Keratinocyte (primary cell): ENCODE measurements at regions not wholly inside any gene's neighbourhood (a gene's known extent, or its start where the extent isn't known, plus 50 kb on each side); places are given as distances from the start of the nearest gene placed in this dataset.
"Not testable (repeated sequence)": the region's sequence is repeated elsewhere in the genome, so short reads cannot be mapped to it uniquely, and the experiment has no call there.

Experiments used
- DNase-seq: peaks from one replicate; pipeline ENCODE4 v3.0.0-alpha.2; 2011; ENCODE audit warnings: low read depth, missing footprints, low spot score
- FAIRE-seq: peaks from 2 replicates; lab custom pipeline; 2011; peaks lifted over from hg19 to GRCh38; lab: Jason Lieb, UNC
- H2AFZ ChIP-seq: 2 replicates; pipeline ENCODE4 v1.6.0; 2012; ENCODE audit warnings: low read length, control low read depth, inconsistent platforms; ENCODE audit not compliant: control insufficient read depth
- H3K27ac ChIP-seq: 2 replicates; pipeline ENCODE4 v1.5.1; 2011; ENCODE audit warnings: low read length; ENCODE audit not compliant: control insufficient read depth, insufficient read depth
- H3K27me3 ChIP-seq: 3 replicates; pipeline ENCODE4 v1.6.0; 2011; ENCODE audit warnings: low read length; ENCODE audit not compliant: control insufficient read depth, insufficient read depth; ENCODE audit errors: extremely low read depth
- H3K36me3 ChIP-seq, 2 experiments: 2 replicates in 1 of 2; 3 replicates in 1 of 2; pipeline ENCODE4 v1.5.1; 2011; ENCODE audit warnings: low read length in 2 of 2, mild to moderate bottlenecking in 1 of 2; ENCODE audit not compliant: control insufficient read depth in 2 of 2, insufficient read depth in 2 of 2; ENCODE audit errors: extremely low read depth in 1 of 2
- H3K4me1 ChIP-seq: 3 replicates; pipeline ENCODE4 v1.5.1; 2011; ENCODE audit warnings: low read length; ENCODE audit not compliant: control insufficient read depth, insufficient read depth; ENCODE audit errors: extremely low read depth
- H3K4me2 ChIP-seq: 3 replicates; pipeline ENCODE4 v1.6.0; 2011; ENCODE audit warnings: low read depth, low read length; ENCODE audit not compliant: control insufficient read depth, insufficient read depth; ENCODE audit errors: extremely low read depth
- H3K4me3 ChIP-seq, 3 experiments: fragments of 200-600 bp in 1 of 3; sonication (generic) in 1 of 3; 2 replicates in 2 of 3; 3 replicates in 1 of 3; pipeline ENCODE4 v1.5.1; 2011 to 2016; ENCODE audit warnings: low read length in 3 of 3, mild to moderate bottlenecking in 3 of 3, control low read depth in 2 of 3, inconsistent platforms in 1 of 3, low read depth in 1 of 3, mixed read lengths in 1 of 3, mixed run types in 1 of 3, moderate library complexity in 1 of 3; ENCODE audit not compliant: control insufficient read depth in 2 of 3, insufficient read depth in 2 of 3; ENCODE audit errors: extremely low read depth in 1 of 3
- H3K79me2 ChIP-seq: 2 replicates; pipeline ENCODE4 v1.6.0; 2012; ENCODE audit warnings: low read length; ENCODE audit not compliant: control insufficient read depth, insufficient read depth
- H3K9ac ChIP-seq: 3 replicates; pipeline ENCODE4 v1.6.0; 2011; ENCODE audit warnings: low read length; ENCODE audit not compliant: control insufficient read depth, insufficient read depth; ENCODE audit errors: extremely low read depth
- H3K9me1 ChIP-seq: 3 replicates; pipeline ENCODE4 v1.6.0; 2011; ENCODE audit warnings: low read length; ENCODE audit not compliant: control insufficient read depth, insufficient read depth; ENCODE audit errors: extremely low read depth
- H3K9me3 ChIP-seq: 2 replicates; pipeline ENCODE4 v1.5.1; 2012; ENCODE audit warnings: low read depth, low read length; ENCODE audit not compliant: control insufficient read depth
- H4K20me1 ChIP-seq: 3 replicates; pipeline ENCODE4 v1.6.0; 2011; ENCODE audit warnings: low read length; ENCODE audit not compliant: control insufficient read depth, insufficient read depth; ENCODE audit errors: extremely low read depth
- CTCF ChIP-seq, 3 experiments: IDR thresholded peaks in 1 of 3; conservative IDR thresholded peaks in 1 of 3; optimal IDR thresholded peaks in 1 of 3; 2 replicates in 2 of 3; 3 replicates in 1 of 3; pipeline versions ENCODE3 to v1.5.1; 2011; ENCODE audit warnings: low read length in 3 of 3, mild to moderate bottlenecking in 3 of 3, moderate library complexity in 2 of 3, control low read depth in 1 of 3, inconsistent platforms in 1 of 3; ENCODE audit not compliant: insufficient read depth in 2 of 3; ENCODE audit errors: extremely low read depth in 1 of 3
- EZH2 ChIP-seq: IDR thresholded peaks from one replicate; pipeline ENCODE4 v1.6.1; 2012; ENCODE audit warnings: inconsistent platforms, mild to moderate bottlenecking, low read length, moderate library complexity
- dilution Hi-C: fragments of 300-500 bp; cut with MboI; formaldehyde crosslinking; loops from one replicate; pipeline ENCODE4 v1.7.0; 2020; ENCODE audit warnings: low sequenced_read_pairs; ENCODE audit not compliant: extremely low pct_ligation_motif_present

GRCh38 chr10:18886102-18886501, 162.5 kb upstream of the MALRD1 start:
- no peak overlapping the region for H3K4me2 ChIP-seq
- DNase-seq (no peak), FAIRE-seq (no peak)

GRCh38 chr10:18906636-18907035, 142.0 kb upstream of the MALRD1 start:
- dilution Hi-C loops, result no loop called here
- Histone ChIP-seq H3K79me2 (no peaks in the 10 kb centered on the region), H3K27ac (no peak overlapping the region), H3K9me3 (no peaks in the 10 kb centered on the region), H3K36me3 (no peaks in the 10 kb centered on the region), H2AFZ (no peak overlapping the region), H3K4me3 (no peak overlapping the region), H3K4me2 (no peak overlapping the region), H3K4me1 (no peaks in the 10 kb centered on the region), H4K20me1 (no peaks in the 10 kb centered on the region), H3K9ac (no peak overlapping the region), H3K9me1 (no peaks in the 10 kb centered on the region), H3K27me3 (no peaks in the 10 kb centered on the region)
- DNase-seq, result peak; percentile 1
- no peak for FAIRE-seq
- TF ChIP-seq EZH2, result no peak
- no peak for TF ChIP-seq CTCF (optimal IDR thresholded peaks at IDR 0.05 in 1 of 3, IDR thresholded peaks at IDR 0.05 in 1 of 3, conservative IDR thresholded peaks at IDR 0.05 in 1 of 3; ENCODE audit: extremely low read depth in 1 of 3, insufficient read depth in 2 of 3, low read length in 3 of 3)

More at GRCh38 chr10:18886102-18886501, 162.5 kb upstream of the MALRD1 start:
- no peaks in the 10 kb centered on the region for H3K36me3 ChIP-seq
- H3K4me1 ChIP-seq, result no peaks in the 10 kb centered on the region
- H4K20me1 ChIP-seq, result no peaks in the 10 kb centered on the region
- H3K27ac ChIP-seq, result no peak overlapping the region
- H3K9ac ChIP-seq, result no peak overlapping the region
- no peak overlapping the region for H2AFZ ChIP-seq
- no peaks in the 10 kb centered on the region for H3K9me1 ChIP-seq
- no peaks in the 10 kb centered on the region for H3K79me2 ChIP-seq
- H3K9me3 ChIP-seq, result no peaks in the 10 kb centered on the region
- H3K4me3 ChIP-seq, result no peak overlapping the region
- TF ChIP-seq EZH2, result no peak
- no peak for TF ChIP-seq CTCF (optimal IDR thresholded peaks at IDR 0.05 in 1 of 3, IDR thresholded peaks at IDR 0.05 in 1 of 3, conservative IDR thresholded peaks at IDR 0.05 in 1 of 3; ENCODE audit: extremely low read depth in 1 of 3, insufficient read depth in 2 of 3, low read length in 3 of 3)
- H3K27me3 ChIP-seq, result no peaks in the 10 kb centered on the region
- dilution Hi-C loops, result no loop called here

DNA sequence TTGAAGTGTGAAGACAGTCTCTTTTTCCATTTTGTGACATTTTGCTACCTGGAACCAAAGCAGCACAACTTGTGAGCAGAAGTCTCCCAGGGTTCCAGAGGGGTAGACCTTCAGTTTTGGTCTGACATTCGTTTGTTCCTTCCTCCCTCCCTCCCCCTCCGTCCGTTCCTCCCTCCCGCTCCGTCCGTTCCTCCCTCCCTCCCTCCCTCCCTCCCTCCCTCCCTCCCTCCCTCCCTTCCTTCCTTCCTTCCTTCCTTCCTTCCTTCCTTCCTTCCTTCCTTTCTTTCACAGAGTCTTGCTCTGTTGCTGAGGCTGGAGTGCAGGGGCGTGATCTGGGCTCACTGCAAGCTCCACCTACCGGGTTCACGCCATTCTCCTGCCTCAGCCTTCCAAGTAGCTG, 131.2 kb upstream of the MALRD1 start:
- FAIRE-seq, result not testable (repeated sequence)

More for the DNA sequence above, 131.2 kb upstream of the MALRD1 start:
- H3K4me3 ChIP-seq, H3K9me1 ChIP-seq, H3K9me3 ChIP-seq, H2AFZ ChIP-seq, H3K27ac ChIP-seq, H3K4me2 ChIP-seq, H3K4me1 ChIP-seq, H3K36me3 ChIP-seq, dilution Hi-C loops, DNase-seq, H4K20me1 ChIP-seq, H3K27me3 ChIP-seq, H3K9ac ChIP-seq, H3K79me2 ChIP-seq: not testable (repeated sequence)
